HK-2 (cell line): ENCODE measurements at regions not wholly inside any gene's neighbourhood (a gene's known extent, or its start where the extent isn't known, plus 50 kb on each side); places are given as distances from the start of the nearest gene placed in this dataset.
"Not testable (repeated sequence)": the region's sequence is repeated elsewhere in the genome, so short reads cannot be mapped to it uniquely, and the experiment has no call there.

Experiments used
- DNase-seq: peaks from one replicate; pipeline ENCODE4 v3.0.0-alpha.2; 2018; ENCODE audit not compliant: unreplicated experiment

DNA sequence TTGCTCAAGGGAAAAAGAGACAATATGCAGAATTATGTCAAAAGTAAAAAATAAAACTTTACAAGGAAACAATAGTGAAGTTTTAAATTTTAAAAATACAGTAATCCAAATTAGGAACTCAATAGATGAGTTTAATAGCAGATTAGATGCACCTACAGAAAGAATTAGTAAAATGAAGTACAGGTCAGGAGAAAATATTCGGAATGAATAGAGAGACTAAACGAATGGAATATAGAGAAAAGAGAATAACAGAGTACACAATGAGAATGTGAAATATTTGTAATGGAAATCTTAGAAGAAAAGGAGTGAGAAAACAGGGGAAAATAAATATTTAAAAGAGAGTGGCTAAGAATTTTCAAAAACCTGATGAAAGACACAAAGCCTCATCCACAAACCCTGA, 275.7 kb upstream of the MMADHC start:
- DNase-seq, result no peak

DNA sequence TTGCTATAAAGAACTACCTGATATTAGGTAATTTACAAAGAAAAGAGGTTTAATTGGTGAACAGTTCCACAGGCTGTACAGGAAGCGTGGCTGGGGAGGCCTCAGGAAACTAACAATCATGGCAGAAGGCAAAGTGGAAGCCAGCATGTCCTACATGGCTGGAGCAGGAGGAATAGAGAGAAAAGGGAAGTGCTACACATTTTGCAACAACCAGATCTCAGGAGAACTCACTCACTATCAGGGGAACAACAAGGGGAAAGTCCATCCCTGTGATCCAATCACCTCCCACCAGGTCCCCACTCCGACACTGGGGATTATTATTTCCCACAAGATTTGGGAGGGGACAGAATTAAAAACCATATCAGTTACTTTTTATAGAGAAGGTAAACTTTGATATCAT, 273.5 kb upstream of the MMADHC start:
- DNase-seq, result no peak

DNA sequence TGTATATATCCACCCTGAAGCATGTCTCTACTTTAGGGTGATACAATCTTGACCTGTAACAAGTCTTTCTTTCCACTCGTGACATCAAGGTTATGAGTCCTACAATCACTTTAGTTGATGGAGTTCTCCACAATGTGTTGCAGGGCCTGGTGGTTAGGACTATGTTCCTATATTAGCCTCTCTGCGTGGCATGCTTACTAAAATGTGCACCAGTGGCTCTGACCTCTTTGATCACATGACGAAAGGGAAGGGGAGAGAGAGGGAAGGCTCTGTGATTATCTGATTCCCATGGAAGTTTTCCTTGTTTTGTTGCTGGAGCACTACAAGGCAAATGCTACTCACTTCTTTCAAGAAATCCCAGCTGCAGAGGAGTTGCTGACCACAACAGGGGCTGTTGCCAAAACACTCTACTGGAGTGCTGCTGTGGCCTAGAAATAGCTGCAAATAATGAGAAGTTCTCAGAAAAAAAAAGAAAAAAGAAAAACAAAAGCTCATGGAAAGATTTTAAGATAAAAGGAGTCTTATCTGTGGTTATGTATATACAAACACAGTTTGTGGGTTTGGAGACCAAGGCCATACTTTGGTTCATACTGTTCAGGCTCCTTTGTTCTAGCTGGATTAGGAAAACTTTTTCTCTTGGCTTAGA, 272.8 kb upstream of the MMADHC start:
- DNase-seq, result no peak

DNA sequence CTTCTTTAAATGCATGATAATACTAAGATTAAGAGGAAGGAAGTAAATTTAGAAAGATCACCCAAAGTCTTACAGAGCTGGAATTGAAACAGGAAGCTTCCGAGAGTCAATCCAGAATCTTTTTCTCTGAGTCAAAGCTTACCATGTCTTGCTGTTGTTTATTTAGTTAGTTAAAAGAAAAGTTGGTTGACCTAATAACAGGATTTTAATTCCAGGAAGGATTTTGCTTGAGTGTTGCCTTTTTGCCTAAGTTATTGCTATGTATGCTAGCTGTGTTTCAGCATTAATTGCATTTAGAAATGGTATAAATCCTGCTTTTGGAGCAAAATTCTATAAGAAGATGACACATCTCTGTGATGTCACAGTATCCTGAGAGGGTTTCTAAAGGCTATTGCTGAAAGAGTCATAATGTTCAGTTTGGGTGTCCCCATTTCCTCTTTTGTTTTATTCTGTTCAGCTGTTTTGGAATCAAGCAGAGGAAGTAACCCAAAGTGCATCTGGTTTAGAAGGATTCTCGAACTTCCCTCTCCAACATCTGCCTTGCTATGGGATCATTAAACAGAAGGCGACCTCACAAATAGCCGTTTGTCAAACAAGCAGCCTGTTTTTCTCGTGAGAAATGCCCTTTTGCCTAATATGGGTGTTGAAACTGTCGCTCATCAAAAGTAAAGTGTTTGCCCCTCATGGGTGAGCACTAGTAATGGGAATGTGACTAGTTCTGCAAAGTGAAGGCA, 271.5 kb upstream of the MMADHC start:
- DNase-seq, result no peak

DNA sequence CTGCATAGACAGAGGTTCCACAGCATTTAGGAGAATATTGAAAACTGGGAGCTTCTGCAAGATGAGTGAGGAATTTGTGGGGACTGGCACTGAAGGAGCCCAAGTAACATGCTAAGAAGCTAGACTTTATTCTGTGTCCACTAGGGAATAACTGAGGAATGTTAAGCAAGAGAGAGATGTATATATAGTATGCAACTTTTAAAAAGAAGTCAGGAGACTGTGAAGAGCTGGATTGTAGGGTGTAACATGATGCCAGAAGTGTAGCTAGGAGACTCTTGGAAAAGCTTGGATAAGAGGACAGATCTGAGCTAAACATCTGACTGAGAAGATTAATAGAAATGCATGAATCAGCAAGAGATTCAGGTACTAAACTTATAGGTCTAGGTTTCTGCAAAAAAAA, 270.6 kb upstream of the MMADHC start:
- DNase-seq, result no peak

DNA sequence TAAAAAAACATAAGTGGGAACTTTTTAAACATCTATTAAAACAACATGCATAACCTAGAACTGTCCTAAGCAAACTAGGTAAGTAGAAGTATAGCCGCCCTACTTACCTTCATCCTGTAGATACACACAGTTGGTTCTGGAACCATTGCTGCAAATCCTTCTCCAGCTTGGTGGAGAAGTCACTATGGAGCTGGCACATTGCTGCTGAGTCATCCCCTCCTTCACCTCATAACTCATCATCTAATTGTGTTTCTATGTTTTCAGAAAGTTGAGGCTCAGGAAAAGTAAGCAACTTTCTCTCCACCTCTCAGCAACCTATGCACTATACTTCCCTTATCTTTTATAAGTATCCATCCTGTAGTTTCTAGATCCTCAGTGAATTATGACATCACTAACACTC, 269.8 kb upstream of the MMADHC start:
- DNase-seq, result no peak

DNA sequence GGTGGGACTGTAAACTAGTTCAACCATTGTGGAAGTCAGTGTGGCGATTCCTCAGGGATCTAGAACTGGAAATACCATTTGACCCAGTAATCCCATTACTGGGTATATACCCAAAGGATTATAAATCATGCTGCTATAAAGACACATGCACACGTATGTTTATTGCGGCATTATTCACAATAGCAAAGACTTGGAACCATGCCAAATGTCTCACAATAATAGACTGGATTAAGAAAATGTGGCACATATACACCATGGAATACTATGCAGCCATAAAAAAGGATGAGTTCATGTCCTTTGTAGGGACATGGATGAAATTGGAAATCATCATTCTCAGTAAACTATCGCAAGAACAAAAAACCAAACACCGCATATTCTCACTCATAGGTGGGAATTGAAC, 268.3 kb upstream of the MMADHC start:
- DNase-seq, result not testable (repeated sequence)

DNA sequence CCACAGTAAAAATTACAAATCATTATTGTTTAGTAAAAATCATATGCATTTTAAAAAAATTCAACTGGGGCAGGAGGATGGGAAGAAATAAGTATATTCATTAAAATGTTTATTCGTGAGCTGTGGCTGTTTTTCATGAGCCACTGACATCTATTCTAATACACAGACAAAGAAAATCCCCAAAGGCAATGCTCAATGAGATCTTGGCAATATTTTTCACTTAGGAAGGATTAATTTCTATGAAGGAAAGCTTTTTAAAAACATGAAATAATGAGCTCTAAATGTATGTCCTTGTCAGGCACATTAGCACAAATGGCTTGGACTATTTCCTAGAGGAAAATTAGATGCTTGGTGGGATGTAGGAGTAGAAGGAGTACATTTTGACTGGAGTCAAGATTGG, 262.0 kb upstream of the MMADHC start:
- DNase-seq, result no peak

DNA sequence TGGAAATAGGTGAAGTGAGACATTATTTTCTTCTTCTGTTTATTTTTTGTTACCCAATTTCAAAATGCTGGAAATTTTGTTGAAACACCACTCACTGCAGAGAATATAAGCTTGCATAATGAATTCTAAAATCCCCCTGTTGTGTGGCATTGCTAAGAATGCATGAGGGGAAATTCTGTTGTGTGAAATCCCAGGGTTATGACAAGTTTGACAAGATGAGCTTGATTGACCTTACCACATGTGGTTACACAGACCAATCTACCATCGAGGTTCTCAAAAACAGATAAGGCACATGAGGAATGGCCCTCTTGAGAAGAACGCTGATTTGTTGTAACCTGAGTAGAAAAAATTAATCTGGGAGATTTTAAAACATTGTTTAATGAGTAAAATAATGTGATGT, 261.6 kb upstream of the MMADHC start:
- no peak for DNase-seq

DNA sequence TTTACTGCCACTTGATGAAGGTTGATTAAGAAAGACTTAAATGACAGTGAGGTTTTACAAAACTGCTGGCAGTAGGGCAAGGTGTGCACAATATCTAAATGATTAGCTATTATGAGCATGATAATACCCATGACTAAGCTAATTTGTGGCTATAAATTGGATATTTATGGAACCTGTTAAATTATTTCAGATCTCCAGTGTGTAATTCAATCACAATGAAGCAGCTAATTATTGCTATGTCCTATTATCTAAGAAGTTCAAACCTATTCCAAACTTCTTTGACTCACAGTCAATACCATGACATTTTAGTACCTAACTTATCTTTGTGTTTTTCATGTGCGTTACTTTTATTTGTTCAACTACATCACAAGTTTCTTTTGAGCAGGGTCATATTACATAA, 253.8 kb upstream of the MMADHC start:
- DNase-seq, result no peak

DNA sequence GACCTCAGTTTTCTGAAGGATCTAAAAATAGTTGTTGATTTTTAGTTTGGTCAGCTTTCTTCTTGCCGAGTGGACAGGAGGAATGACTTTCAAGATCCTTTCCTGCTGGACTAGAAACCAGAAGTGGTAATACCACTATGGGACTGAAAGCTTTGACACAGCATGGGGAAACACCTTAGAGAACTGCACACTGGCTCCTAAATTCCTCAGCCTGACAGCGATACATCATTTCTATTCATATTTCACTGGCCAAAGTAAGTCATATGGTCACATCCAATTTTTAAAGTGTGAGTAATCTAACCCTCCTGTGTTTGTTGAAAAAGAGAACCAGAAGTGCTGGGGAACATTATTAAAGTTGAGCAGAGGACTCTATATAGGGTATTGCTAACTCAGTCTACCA, 244.7 kb upstream of the MMADHC start:
- no peak for DNase-seq

DNA sequence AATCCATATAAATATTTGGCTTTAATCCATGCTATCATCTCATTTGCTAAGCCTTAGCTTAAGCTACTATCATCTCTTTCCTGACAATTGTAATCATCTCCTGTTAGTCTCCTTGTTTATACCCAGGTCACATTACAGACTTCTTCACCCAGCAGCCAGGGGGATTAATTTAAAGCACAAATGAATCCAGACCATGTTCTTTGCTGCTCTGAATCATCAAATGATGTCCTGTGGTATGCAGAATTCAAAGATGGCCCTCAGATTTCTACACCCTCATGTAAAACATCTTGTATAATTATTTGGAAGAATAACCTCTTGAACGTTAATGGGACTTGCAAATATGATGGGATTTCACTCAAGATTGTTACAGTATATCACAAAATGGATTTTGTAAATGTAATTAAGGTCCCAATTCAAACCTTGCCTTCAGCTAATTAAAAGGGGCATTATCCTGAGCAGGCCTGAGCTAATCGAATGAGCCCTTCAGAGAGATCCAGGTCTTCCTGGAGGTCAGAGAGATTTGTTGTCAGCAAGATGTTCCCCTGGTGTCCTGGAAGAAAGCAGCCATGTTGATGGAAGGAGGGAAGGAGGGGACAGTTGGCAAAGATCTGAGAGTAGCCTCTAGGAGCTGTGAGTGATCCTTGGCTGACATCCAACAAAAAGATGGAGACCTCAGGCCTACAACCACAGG, 241.1 kb upstream of the MMADHC start:
- no peak for DNase-seq

DNA sequence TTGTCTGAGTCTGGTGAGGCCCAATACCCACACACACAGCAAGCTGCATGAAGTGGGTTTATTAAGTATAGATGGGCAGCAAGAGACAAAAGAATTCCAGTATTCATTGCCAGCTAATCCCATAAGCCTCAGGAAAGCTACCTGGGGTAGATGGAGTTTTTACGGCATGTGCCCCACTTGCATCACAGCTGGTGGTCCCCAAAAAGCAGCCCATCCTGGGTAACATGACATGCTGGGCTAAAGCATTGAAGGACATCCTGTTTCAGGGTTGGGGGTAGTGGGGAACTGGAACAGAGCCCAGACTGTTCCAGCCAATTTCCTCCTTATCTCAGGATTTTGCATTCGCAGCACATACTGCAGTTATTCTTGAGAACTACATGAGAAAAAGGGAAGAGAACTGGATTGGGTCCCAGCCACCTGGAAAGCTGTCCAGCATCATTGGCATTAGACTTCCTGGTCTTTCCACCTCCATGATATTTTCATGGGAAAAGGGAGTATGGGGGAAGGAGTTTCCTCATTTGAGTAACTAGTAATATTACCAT, 240.1 kb upstream of the MMADHC start:
- DNase-seq, result no peak

DNA sequence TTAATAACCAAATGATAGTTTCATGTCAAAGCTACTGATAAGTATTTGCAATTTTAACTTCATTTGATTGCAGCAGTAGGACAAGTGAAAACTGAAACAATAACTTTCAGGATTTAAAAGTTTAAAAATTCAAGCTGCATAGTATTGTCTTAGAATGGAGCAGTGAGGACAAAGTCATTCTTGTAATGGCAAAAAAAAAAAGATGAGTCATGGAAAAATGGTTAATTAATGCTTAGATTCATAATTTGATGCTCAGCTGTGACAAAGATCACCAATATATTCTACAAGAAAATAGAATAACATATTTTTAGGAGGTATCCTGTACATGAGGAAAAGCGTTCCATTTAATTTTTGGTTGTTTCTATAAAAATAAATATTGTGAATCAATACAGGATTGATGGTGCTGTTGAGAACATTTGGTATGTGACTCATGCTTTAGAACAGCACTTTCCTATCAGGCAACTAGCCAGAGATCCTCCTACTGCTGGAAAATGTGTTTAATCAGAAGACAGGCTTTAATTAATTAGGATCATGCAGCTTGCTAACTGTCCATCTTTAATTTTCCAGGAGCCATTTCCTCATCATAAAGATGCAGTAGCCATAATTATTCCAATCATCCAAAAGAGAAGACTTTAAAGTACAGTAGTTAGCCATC, 239.0 kb upstream of the MMADHC start:
- DNase-seq, result no peak

DNA sequence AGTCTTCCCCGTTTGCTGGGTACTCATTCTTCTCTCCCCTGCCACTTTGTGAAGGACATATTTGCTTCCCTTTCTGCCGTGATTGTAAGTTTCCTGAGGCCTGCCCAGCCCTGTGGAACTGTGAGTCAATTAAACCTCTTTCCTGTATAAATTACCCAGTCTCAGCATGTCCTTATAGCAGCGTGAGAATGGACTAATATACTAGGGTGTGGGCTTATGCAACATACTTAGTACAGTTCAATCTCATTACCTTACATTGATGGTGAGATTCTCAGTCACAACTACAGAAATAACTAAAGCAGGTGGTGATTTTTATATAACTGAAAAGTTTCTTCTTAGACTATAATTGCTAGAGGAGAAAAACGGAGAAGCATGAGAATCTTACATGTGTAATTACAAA, 237.9 kb upstream of the MMADHC start:
- DNase-seq, result no peak

DNA sequence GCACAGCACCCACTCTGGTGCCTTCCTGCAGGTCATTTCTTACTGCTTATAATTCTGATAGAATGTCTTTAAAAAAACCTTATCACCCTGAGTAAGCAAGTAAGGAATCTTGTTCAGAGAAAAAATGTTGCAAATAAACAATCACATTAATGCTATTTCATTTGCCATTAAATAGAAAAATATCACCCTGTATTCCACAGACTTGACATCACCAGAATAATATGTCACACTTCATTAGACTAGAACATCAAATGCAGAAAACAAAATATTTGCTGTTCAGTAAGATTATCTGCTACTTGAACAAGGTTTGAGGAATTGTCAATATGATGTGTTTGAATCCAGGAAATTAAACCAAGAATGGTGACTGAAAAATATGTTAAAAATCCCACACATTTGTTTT, 236.6 kb upstream of the MMADHC start:
- no peak for DNase-seq

DNA sequence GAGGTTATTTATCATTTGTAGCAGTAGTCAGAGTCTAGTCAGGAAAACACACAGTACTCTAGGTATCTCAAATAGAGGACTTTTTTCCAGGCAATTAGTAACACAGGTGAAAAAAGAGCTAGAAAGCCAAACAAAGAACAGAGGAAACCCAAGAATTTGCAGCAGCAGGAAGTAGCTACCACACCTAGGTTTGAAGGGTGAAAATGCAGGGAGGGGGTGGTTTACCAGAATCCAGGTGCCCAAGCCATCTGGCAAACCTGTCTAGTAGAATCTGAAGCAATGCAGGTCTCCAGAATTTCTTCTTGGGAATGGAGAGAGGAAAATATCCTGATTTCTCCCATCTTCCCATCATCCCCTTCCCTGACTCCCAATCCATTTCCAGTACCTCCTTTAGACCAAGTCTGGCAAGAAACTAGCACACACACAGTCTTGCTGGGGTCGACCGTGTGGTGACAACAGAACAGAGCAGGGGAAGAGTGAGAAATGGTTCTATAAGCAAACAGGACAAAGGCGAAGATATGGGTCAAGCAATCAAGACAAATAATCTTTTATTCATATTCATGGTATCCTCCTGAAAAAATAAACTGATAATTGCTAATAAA, 231.9 kb upstream of the MMADHC start:
- DNase-seq, result no peak

DNA sequence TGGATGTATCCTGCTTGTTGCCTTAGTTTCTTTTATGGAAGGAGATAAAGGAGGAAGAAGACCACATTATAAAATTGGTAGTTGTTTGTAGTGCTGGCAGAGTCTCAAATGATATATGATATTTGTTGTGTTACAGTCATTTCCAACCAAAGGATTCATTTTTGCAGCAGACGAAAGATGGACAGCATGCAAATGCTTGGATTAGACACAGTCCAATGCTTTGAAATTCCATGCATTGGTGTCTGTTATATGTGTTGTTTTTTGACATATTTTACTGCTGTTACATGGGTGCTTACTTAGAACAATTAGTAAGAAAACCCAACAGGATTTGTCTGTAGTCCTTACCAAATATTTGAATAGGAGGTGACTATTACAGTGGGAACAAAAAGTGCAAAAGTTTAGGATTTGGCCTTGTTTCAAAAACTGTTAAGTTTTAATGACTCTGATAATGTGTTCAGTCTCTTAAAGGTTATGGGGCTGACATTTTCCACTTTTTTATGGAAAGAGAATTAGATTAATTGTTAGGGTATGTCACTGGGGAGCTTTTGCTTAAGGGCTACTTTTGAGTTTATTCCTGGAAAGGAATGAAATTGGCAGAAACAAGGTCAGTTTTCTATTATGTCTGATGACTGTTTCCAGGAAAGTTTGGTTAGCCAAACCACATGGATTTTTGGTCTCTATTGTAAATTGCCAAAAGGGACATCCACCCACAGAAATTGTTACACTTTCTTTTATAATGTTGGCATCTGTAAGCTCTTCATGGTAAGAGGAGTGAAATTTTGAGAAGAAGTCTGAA, 229.4 kb upstream of the MMADHC start:
- DNase-seq, result no peak

DNA sequence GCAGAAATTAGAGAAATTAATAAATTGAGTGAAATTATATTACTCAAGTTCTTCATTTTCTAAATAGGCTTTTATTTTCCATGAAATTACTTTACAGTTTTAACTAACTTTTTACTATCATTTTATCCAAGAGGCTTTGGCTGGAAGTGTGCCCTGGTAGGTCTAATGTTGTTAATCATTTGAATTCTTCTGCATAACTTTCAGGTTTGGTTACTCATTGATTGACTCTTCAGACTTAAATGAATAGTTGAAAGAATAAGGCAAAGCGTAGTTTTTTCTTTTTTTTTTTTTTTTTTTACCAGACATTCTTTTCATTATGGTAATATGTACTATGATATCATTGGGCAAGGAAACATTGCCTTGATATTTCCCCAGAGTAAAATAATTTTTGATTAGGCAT, 228.4 kb upstream of the MMADHC start:
- DNase-seq, result no peak

DNA sequence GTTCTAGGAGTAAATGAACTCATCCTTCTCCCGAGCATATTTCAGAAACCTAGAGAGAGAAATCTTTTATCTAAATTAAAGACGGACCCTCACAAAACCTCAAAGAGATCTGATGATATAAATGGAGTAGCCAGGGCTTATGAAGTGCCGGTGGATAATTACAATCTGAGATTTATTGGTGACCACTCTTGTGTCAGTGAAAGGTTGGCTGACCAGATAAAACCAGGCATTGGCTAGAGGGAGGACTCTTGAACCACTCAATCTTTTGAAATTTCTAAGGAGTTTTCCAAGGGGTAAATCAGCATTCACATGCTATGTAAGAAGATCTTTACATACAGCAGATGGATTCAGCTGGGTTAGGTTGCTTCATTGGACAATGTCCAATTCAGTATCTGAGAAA, 227.3 kb upstream of the MMADHC start:
- DNase-seq, result no peak

DNA sequence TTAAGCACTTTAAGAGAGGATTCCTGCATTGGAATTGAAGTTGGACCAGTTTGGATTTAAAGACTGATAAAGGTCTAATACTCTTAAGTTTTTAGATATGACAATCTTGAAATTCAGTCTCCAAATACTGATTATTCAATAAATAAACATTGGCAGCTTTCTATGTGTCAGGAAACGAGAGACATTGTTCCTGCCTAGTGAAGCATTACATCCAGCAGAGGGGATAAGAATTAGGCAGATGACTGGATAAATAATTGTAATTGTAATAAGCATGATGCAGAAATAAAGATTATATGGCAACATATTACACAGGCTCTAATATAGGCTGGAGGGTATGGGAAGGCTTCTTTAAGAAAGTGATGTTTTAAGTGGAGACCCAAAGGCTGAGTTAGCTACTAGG, 226.5 kb upstream of the MMADHC start:
- no peak for DNase-seq
